HFFc6 (cell line): ENCODE measurements at regions not wholly inside any gene's neighbourhood (a gene's known extent, or its start where the extent isn't known, plus 50 kb on each side); places are given as distances from the start of the nearest gene placed in this dataset.

Source experiments
- DNase-seq: peaks from one replicate; pipeline ENCODE4 v3.0.0-alpha.2; 2018
- H3K27ac Mint-ChIP-seq: 2 replicates; pipeline ENCODE4 v1.8.0; 2020; ENCODE audit warnings: mild to moderate bottlenecking, mixed read lengths
- H3K27me3 Mint-ChIP-seq: 2 replicates; pipeline ENCODE4 v1.8.0; 2021; ENCODE audit warnings: mild to moderate bottlenecking, moderate library complexity, mixed read lengths; ENCODE audit not compliant: insufficient read depth
- H3K36me3 Mint-ChIP-seq: 2 replicates; pipeline ENCODE4 v1.8.0; 2021; ENCODE audit warnings: low read depth, mixed read lengths
- H3K4me1 Mint-ChIP-seq: 2 replicates; pipeline ENCODE4 v1.8.0; 2020; ENCODE audit warnings: low read depth, mixed read lengths
- H3K4me3 Mint-ChIP-seq: 2 replicates; pipeline ENCODE4 v1.8.0; 2020; ENCODE audit warnings: mild to moderate bottlenecking, moderate library complexity, mixed read lengths
- H3K9me3 Mint-ChIP-seq: 2 replicates; pipeline ENCODE4 v1.8.0; 2020; ENCODE audit warnings: mild to moderate bottlenecking, mixed read lengths
- CTCF ChIP-seq: fragments of 200-600 bp; sonication (generic); IDR thresholded peaks from 2 replicates; pipeline ENCODE4 v1.5.0; 2021; ENCODE audit warnings: antibody characterized with exemption, mild to moderate bottlenecking

GRCh38 chr6:14382678-14383236 is 265.2 kb downstream of the CD83 start:
- Mint-ChIP-seq H3K27me3 (peaks cover 7% of the 10 kb centered on the region), H3K4me1 (no peaks in the 10 kb centered on the region)
- no peak for TF ChIP-seq CTCF

GRCh38 chr6:14383393-14384174 is 266.0 kb downstream of the CD83 start:
- no peaks in the 10 kb centered on the region for H3K9me3 Mint-ChIP-seq
- no peak overlapping the region for H3K4me3 Mint-ChIP-seq
- H3K27me3 Mint-ChIP-seq, result peaks cover 7% of the 10 kb centered on the region
- H3K36me3 Mint-ChIP-seq, result no peaks in the 10 kb centered on the region
- no peak for DNase-seq
- H3K27ac Mint-ChIP-seq, result no peak overlapping the region
- H3K4me1 Mint-ChIP-seq, result no peaks in the 10 kb centered on the region
- TF ChIP-seq CTCF, result no peak

More at GRCh38 chr6:14382678-14383236, 265.2 kb downstream of the CD83 start:
- Mint-ChIP-seq H3K36me3 (no peaks in the 10 kb centered on the region), H3K27ac (no peak overlapping the region), H3K4me3 (no peak overlapping the region), H3K9me3 (no peaks in the 10 kb centered on the region)
- no peak for DNase-seq

DNA sequence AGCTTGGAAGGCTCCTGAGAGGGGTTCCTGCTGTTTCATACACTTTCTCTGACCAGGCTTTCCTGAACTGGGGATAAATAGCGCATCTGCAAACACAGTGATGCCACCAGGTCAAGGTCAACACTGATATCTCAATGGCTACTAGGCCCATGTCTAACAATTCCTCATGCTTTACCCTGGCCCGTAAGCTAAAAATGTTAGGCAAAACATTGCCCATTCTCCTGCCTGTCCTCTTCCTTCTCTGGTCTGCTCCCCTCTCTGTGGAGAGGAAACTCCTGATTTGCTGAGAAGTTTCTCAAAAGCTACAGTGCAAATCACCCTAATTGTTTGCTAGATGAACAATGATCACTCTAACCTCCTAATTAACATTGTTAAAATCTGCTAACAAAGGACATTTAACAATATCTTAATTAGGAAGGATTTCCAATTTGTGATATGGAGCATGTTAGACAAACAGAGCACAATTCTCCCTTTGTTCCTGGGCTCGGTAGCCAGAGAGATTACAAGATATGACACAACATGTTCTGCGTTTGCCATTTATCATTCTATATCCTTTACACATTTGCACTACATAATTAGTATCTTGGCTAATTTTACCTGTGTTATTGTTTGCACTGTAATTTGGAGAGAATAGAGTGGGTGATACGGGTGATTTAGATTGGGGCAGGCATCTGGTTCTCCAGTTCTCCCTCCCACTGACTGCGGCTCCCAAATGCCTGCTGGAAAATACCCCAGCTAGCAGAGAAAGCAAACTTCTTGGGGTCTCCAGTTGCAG is 266.8 kb downstream of the CD83 start:
- TF ChIP-seq CTCF, result no peak
- H3K9me3 Mint-ChIP-seq, result no peaks in the 10 kb centered on the region
- no peak overlapping the region for H3K27ac Mint-ChIP-seq
- H3K4me1 Mint-ChIP-seq, result no peaks in the 10 kb centered on the region
- peaks cover 7% of the 10 kb centered on the region for H3K27me3 Mint-ChIP-seq
- H3K36me3 Mint-ChIP-seq, result no peaks in the 10 kb centered on the region
- DNase-seq, result no peak
- H3K4me3 Mint-ChIP-seq, result no peak overlapping the region

DNA sequence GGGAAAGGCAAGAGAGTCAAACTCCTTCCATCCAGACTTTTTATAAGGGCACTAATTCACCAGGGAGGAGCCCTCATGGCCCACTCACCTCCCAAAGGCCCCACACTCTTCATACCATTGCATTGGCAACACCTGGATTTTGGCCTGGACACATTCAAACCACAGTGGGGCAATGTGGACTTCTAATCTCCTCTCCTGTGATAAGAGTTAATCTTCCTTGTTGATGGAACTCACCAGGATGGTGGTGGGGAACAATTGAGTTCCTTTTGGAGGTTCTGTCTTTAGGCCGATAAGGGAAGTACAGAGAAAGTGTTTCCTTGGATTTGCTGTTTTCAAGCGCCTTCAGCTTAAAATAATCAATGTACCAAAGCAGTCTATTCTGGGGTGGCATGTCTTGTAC is 268.7 kb downstream of the CD83 start:
- H3K27me3 Mint-ChIP-seq, result peaks cover 6% of the 10 kb centered on the region

GRCh38 chr6:14386668-14387067 is 269.1 kb downstream of the CD83 start:
- Mint-ChIP-seq H3K27me3 (peaks cover 6% of the 10 kb centered on the region), H3K4me3 (no peak overlapping the region), H3K36me3 (no peaks in the 10 kb centered on the region), H3K4me1 (no peaks in the 10 kb centered on the region), H3K9me3 (no peaks in the 10 kb centered on the region), H3K27ac (no peak overlapping the region)
- DNase-seq, result no peak
- no peak for TF ChIP-seq CTCF

More for the DNA sequence above, 268.7 kb downstream of the CD83 start:
- H3K27ac Mint-ChIP-seq, result no peak overlapping the region
- no peaks in the 10 kb centered on the region for H3K4me1 Mint-ChIP-seq
- DNase-seq, result no peak
- no peak for TF ChIP-seq CTCF
- H3K36me3 Mint-ChIP-seq, result no peaks in the 10 kb centered on the region
- H3K4me3 Mint-ChIP-seq, result no peak overlapping the region
- no peaks in the 10 kb centered on the region for H3K9me3 Mint-ChIP-seq
